ENCODE measurements at regions not wholly inside any gene's neighbourhood (a gene's known extent, or its start where the extent isn't known, plus 50 kb on each side); places are given as distances from the start of the nearest gene placed in this dataset.

DNA sequence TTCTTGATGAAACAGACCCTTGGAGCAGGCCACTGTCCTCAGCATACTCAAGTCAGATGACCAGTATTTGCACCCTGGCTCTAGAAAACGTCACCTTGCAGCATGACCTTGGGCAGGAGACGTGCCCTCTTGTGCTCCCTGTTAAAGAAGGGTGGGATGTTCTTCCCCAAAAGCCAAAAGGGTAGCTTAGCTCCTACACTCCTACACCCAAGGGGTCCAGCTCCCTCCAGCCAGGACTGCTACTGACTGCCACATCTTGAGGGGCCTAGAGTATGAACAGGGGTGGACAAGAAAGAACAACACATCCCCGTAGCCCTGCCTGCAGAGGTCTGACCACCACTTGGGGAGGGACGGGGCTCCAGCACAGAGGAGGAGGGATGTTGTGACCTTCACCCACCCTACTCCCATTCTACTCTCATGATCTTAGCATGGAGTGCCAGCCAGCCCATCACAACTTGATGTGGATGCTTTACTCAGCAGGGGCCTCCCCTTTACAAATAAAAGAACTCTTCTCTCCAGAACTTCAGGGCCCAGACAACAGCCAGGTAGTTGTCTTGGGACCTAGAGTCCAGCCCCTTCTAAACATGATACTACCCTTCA is 165.3 kb upstream of the ZMIZ1 start:
- DNase-seq, result no peak

DNA sequence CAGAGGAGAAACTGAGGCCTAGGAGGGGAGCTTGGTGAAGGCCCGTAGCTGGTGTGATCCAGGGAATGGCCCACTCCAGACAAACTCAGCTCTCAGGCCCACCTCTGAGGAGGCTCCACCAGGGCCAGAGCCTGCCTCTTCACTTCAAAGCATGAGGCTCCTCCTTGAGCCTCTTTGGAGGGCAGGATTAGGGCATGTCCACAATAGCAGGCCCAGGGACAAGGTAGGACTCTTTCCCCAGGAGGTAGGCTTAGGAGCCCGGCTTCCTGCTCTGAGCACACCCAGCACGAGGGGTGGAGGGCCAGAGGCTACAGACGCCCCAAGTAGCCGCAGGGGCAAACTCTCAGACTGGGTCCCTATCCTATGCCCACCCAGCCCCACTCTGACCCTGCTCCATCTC is 164.6 kb upstream of the ZMIZ1 start:
- DNase-seq, result no peak

DNA sequence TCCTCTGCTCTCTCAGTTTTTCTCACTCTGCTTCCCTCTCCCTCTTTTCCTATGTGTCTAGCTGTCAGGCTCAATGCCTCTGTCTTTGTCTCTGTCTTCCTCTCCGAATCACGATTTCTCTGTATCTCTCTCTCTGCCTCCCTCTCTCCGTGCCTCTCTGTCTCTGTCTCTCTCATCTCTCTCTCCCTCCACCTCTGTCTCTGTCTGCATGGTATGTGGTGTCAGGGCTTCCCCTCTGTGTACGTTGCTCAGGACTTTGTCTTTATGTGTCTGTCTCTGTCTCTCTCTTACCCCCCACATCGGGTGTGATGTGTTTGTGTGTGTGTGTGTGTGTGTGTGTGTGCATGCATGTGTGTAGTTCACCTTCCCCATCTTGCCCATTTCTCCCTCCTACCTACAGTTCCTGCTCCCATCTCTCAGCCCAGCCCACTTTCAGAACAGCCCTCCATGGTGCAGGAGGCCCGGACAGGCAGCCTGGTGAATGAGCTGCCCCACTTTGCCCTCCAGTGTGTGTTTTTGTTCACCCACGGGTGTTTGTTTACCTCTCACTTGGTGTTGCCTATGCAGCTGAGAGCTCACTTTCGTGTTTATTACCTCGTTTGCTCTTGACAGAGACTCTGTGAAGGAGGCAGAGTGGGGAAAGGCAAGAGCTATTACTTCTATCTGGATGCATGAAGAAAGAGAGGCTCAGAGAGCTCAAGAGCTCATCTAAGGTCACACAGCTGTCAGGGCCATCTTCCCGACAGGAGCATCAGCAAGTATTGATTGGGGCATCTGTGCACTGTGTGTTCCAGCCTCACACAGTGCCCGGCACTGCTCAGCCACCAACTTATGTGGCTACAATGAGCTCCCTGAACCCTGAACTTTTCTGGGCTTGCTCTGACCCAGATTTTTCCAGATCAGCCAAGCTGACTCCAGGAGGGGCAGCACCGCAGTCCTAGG is 163.5 kb upstream of the ZMIZ1 start:
- DNase-seq, result no peak

DNA sequence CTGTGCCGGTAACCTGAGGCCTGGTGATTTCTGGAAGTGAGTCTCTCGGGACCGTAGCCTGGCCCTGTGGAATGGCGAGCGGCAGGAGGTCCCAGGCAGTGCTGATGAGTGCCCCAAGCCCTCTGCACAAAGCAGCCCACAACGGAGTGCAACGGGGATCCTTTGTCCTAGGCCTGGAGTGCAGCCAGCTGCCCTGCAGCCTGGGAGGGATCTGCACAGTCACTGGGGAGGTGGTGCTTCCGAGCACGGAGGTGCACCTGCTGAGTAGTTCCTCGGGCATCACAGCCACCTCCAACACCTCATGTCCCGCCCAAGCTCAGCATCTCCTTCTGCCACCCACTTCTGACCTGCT is 162.8 kb upstream of the ZMIZ1 start:
- DNase-seq, result no peak

DNA sequence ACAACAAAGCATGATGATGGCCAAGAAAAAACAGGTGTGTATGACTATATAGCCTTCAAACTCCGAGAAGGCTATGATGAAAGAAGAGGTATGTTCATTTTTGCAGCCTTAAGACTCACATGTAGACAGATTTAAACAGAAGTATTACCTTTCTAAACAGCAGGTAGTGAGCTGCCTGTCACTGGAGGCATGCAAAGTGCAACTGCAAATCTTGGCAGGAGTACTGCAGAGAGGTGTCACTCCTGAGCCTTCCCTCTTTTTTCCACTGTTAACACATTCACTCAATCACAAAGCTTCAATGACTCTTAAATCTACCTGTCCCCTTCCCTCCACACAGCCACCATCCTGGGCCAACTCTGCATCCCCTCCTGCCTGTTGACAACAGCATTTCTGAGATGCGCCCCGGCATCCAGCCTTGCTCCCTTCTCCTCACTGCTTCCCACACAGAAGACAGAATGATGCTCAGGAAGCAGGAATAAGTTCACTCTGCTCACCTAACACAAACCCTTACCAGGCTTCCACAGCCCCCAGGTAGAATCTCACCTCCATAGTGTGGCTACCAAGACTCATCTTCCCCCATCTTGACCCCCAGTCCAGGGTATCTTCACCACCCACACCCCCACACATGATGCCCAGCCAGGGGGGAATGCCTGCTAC is 161.9 kb upstream of the ZMIZ1 start:
- DNase-seq, result no peak

DNA sequence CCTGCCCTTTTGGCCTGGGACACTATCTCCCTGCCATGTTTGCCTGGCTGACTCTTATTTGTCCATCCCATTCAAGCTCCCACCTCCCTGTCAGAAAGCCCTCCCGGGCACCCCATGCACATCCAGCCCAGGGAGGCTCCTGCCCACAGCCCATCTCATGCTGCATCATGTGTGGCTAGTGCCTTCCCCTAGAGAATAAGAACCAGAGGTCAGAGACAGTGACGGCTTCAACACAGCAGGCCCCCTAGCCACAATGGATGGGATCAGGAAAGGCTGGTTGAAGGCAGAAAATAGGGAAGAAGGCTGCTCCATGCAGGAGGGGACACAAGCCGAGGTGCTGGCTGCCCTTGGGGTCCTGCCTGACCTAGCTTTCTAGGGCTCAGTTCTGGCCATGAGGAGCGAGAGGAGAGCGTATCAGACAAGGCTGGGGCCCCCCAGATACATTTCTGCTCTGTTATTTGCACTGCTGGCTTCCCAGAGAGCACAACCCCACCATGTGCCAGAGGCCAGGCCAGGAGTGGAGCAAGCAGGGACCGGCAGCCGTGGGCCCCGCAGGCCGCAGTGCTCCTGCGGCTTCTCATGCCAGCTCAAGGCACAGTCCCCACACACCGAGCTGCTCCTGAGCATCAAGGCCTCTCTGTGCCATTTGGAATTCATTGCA is 161.1 kb upstream of the ZMIZ1 start:
- DNase-seq, result no peak

DNA sequence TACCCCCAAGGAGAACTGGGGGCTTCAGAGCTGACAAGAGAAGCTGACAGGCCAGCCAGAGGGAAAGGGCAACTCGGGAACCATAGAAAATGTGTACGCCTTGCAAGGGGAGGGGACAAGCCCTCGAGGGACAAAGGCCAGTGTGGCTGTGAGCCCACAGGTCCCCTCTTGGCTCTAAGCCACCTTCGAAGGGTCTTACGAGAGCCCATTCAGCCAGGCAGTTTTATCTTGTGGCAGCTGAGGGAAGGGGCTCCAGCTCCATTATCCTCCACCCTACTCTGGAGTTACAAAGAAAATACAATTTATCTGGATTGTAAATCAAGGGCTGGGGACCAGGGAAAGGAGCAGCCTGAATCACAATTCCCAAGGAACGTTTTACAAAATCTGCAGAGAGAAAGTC is 159.5 kb upstream of the ZMIZ1 start:
- DNase-seq, result no peak

DNA sequence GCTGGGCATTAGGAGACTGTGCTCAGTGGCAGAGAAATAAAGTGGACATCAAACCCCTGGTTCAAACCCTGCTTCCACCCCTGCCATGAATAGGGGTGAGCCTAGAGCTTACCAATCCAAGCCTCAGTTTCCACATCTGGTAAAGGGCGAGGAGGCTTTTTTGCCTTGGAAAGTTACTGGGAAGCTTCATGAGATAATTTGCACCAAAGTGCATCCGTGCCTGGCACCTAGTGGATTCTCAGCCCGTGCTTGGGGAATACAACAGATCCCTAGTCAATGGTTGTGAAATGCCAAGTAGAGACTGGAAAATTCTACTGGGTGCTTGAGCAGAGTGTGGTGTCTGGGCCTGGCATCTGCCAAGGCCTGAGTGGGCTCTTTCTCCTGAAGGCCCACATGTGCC is 158.7 kb upstream of the ZMIZ1 start:
- no peak for DNase-seq

- no peak for DNase-seq
These were observed 158.3 kb upstream of the ZMIZ1 start for GRCh38 chr10:78910476-78910875.

GRCh38 chr10:78910886-78911285 is 157.9 kb upstream of the ZMIZ1 start:
- no peak for DNase-seq

- no peak for DNase-seq
These were observed 157.0 kb upstream of the ZMIZ1 start for GRCh38 chr10:78911533-78912340.

GRCh38 chr10:78912361-78913218 is 156.2 kb upstream of the ZMIZ1 start:
- DNase-seq, result no peak

- no peak for DNase-seq
These were observed 155.3 kb upstream of the ZMIZ1 start for GRCh38 chr10:78913219-78914059.

GRCh38 chr10:78914060-78914378 is 154.7 kb upstream of the ZMIZ1 start:
- no peak for DNase-seq

GRCh38 chr10:78914502-78915189 is 154.1 kb upstream of the ZMIZ1 start:
- no peak for DNase-seq

DNA sequence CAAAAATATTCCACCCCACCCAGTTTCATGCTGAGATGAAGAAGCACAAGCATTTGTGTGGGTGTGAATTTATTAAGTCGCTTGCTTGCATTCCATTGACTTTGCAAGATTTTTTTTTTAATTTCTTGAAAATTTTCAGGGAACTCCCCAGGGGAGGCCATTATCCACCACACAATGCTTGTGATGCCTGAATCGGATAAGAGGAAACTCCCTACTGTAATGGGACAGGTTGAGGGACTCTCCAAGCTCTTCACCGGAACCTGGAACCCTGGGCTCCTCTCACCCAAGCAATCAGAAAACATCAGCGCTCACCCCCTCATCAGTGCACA is 153.6 kb upstream of the ZMIZ1 start:
- DNase-seq, result no peak

DNA sequence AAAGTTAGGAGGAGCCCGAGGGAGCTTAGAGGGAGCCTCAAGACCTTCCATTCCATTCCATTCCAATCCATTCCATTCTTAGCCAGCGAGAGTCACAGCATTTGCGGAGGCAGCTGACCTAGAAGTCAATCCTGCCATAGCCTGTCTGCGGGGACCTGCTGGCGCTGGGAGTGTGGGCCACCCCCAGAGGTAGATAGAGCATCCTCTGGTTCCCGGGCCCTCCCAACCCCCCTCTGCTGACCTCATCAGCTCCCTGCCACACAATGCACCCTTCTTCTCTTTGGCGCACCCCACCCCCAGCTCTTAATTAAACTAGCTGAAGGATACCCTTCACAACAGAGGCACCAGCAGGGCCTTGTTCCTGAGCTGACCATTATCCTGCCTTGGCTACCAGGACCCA is 152.5 kb upstream of the ZMIZ1 start:
- no peak for DNase-seq

- no peak for DNase-seq
These were observed 149.4 kb upstream of the ZMIZ1 start for GRCh38 chr10:78919181-78919966.

GRCh38 chr10:78920011-78920410 is 148.8 kb upstream of the ZMIZ1 start:
- DNase-seq, result no peak

DNA sequence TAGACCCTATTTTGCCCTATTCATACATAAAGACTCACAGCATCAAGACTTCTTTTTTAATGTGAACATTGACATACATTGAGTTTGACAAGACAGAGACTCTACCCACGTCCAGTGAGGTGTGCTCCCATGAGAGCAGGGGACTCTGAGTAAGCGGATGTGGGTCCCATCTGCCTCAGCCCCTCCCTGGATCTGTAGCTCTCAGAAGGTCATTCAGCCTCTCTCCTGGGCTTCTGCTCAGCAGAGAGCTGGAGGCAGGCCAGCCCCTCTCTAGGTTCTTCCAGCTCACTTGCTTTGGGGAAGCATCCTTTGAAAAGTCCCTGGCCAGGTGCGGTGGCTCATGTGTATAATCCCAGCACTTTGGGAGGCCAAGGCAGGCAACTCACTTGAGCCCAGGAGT is 146.9 kb upstream of the ZMIZ1 start:
- no peak for DNase-seq

All from amniotic stem cell (primary cell).